Epithelial cell of esophagus (primary cell): ENCODE measurements at regions not wholly inside any gene's neighbourhood (a gene's known extent, or its start where the extent isn't known, plus 50 kb on each side); places are given as distances from the start of the nearest gene placed in this dataset.
"Not testable (repeated sequence)": the region's sequence is repeated elsewhere in the genome, so short reads cannot be mapped to it uniquely, and the experiment has no call there.

ENCODE experiments used
- DNase-seq: peaks from one replicate; pipeline ENCODE4 v3.0.0; 2010; ENCODE audit warnings: low read depth
- H3K4me3 ChIP-seq: 2 replicates; pipeline ENCODE4 v1.5.1; 2011; ENCODE audit warnings: mild to moderate bottlenecking, low read length, control low read depth
- TF ChIP-seq, protein P1 (sequence below): IDR thresholded peaks from 2 replicates; pipeline ENCODE4 v1.5.1; 2011; ENCODE audit warnings: low read depth, mild to moderate bottlenecking, low read length, control low read depth, inconsistent platforms; ENCODE audit not compliant: insufficient read depth; ENCODE audit errors: missing control alignments

DNA sequence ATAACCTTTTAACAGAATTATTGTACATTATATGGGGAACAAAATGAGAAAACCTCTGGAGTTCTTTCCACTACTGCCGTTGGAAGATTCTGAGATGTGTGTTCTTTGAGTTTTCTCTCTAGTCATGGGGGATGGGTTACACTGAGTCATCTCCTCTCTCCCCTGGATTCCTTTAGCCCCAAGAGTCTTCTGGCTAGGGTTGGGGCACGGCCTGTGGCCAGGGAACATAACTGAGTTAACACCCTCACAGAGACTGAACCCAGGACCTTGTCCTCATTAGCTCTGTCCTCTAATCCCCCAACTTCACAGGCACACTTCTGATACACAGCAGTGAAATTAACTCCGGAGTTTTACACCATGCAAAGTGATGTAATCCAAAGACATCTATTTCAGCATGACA is 142.3 kb upstream of the F9 start:
- no peak for DNase-seq
- H3K4me3 ChIP-seq, result no peak overlapping the region
- TF ChIP-seq, protein P1, sequence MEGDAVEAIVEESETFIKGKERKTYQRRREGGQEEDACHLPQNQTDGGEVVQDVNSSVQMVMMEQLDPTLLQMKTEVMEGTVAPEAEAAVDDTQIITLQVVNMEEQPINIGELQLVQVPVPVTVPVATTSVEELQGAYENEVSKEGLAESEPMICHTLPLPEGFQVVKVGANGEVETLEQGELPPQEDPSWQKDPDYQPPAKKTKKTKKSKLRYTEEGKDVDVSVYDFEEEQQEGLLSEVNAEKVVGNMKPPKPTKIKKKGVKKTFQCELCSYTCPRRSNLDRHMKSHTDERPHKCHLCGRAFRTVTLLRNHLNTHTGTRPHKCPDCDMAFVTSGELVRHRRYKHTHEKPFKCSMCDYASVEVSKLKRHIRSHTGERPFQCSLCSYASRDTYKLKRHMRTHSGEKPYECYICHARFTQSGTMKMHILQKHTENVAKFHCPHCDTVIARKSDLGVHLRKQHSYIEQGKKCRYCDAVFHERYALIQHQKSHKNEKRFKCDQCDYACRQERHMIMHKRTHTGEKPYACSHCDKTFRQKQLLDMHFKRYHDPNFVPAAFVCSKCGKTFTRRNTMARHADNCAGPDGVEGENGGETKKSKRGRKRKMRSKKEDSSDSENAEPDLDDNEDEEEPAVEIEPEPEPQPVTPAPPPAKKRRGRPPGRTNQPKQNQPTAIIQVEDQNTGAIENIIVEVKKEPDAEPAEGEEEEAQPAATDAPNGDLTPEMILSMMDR, result no peak

DNA sequence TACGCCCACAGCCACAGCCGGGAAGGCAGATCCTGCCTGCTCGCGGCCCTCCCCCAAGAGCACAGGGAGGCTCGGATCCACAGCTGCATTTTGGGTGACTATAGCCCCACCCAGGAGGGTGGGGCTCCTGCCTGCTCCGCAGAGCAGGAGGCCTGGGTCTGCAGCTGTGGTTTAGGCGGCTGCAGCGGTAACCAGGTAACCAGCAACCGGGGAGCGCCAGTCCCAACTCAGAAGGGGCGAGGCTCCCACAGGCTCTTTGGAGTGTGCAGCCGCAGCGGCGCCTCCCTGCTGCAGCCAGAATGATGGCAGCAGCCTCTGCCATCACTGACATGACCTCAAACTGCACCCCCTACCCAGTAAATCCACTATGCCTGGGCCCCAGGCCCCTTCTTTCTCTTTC is 148.0 kb upstream of the F9 start:
- no peak for DNase-seq
- TF ChIP-seq, protein P1, result no peak
- no peak overlapping the region for H3K4me3 ChIP-seq

DNA sequence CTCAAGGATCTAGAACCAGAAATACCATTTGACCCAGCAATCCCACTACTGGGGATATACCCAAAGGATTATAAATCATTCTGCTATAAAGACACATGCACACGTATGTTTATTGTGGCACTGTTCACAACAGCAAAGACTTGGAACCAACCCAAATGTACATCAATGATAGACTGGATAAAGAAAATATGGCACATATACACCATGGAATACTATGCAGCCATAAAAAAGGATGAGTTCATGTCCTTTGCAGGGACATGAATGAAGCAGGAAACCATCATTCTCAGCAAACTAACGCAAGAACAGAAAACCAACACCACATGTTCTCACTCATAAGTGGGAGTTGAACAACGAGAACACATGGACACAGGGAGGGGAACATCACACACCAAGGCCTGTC is 154.0 kb upstream of the F9 start:
- not testable (repeated sequence) for DNase-seq, H3K4me3 ChIP-seq

DNA sequence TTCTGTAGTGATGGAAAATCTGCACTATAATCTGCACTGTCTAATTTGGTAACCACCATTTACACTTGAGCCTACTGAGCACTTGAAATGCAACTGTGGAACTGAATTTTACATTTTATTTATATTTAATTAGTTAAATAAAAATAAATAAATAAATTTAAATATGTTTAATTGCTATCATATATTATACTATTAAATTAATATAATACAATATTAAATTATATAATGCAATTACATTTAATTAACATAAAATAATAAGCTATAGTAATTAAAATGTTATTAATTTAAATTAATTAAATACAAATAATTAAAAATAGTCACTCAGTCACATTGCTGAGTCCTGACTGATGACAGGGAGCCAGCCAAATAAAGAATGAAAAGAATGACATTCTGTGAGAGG is 170.2 kb upstream of the F9 start:
- TF ChIP-seq, protein P1, result no peak
- no peak for DNase-seq
- H3K4me3 ChIP-seq, result no peak overlapping the region

DNA sequence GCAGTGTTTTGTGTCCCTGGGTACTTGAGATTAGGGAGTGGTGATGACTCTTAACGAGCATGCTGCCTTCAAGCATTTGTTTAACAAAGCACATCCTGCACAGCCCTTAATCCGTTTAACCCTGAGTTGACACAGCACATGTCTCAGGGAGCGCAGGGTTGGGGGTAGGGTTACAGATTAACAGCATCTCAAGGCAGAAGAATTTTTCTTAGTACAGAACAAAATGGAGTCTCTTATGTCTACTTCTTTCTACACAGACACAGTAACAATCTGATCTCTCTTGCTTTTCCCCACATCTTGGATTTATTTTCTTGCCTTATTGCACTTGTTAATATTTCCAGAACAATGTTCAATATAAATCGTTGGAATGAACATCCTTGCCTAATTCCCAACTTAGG is 187.9 kb upstream of the F9 start:
- DNase-seq, result not testable (repeated sequence)

DNA sequence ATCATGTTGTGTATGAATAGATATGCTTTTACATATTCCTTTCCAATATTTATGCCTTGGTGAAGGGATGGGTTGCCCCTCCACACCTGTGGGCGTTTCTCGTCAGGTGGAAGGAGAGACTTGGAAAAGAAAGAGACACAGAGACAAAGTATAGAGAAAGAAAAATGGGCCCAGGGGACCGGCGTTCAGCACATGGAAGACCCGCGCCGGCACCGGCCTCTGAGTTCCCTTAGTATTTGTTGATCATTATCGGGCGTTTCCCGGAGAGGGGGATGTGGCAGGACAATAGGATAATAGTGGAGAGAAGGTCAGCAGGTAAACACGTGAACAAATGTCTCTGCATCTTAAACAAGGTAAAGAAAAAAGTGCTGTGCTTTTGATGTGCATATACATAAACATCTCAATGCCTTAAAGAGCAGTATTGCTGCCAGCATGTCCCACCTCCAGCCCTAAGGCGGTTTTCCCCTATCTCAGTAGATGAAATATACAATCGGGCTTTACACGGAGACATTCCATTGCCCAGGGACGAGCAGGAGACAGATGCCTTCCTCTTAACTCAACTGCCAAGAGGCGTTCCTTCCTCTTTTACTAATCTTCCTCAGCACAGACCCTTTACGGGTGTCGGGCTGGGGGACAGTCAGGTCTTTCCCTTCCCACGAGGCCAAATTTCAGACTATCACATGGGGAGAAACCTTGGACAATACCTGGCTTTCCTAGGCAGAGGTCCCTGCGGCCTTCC is 188.5 kb upstream of the F9 start:
- not testable (repeated sequence) for H3K4me3 ChIP-seq, DNase-seq

More for the DNA sequence above, 187.9 kb upstream of the F9 start:
- H3K4me3 ChIP-seq, result not testable (repeated sequence)

DNA sequence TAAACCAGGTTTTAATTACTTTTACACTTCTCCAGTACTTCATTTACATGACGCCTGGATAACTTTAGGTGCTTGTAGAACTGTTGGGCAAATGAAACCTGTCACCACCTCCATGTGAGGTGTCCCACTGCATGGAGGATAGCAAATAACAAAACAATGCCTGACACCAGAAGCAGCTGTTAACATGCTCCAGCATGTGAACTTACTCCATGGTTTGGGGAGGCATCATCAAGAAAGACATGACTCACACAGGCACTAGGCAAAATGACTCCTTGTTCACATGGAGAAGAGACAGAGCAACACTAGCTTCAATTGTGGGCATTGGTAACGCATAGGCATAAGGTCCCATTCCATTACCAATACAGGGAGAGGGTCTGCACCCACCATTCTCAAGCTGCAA is 198.1 kb upstream of the F9 start:
- DNase-seq, result peak; percentile 76
- TF ChIP-seq, protein P1, result no peak
- H3K4me3 ChIP-seq, result no peak overlapping the region

DNA sequence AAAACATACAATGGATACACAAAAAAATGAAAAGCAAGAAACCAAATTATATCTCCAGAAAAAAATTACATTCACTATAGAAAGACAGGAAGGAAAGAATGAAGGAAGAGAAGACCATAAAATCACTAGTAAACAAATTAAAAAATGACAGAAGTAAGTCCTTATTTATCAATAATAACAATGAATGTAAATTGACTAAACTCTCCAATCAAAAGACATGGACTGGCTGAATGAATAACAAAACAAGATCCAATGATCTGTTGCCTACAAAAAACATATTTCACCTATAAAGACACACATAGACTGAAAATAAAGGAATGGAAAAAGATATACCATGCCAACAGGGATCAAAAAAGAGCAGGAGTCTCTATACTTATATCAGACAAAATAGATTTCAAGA is 203.2 kb upstream of the F9 start:
- H3K4me3 ChIP-seq, result no peak overlapping the region
- TF ChIP-seq, protein P1, result no peak
- no peak for DNase-seq

DNA sequence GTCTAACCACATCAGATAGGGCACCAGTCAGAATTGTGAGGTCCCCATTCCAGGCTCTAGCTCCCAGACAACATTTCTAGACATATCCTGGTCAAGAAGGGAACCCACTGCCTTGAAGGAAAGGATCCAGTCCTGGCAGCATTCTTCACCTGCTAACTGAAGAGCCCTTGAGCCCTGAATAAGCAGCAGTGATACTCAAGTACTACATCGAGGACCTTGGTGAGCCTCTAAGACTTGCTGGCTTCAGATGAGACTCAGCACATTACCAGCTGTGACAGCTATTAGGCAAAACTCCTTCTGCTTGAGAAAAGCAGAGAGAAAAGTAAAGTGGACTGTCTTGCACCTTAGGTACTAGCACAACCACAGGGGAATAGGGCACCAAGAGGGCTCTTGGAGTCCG is 205.8 kb upstream of the F9 start:
- no peak for DNase-seq
- TF ChIP-seq, protein P1, result no peak
- no peak overlapping the region for H3K4me3 ChIP-seq

DNA sequence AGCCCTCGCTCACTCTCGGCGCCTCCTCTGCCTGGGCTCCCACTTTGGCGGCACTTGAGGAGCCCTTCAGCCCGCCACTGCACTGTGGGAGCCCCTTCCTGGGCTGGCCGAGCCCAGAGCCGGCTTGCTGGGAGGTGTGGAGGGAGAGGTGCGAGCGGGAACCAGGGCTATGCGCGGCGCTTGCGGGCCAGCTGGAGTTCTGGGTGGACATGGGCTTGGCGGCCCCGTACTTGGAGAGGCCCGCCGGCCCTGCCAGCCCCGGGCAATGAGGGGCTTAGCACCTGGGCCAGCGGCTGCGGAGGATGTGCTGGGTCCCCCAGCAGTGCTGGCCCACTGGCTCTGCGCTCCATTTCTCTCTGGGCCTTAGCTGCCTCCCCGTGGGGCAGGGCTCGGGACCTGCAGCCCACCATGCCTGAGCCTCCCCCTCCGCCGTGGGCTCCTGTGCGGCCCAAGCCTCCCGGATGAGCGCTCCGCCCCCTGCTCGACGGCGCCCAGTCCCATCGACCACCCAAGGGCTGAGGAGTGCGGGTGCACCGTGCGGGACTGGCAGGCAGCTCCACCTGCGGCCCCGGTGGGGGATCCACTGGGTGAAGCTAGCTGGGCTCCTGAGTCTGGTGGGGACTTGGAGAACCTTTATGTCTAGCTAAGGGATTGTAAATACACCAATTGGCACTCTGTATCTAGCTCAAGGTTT is 209.7 kb upstream of the F9 start:
- DNase-seq, H3K4me3 ChIP-seq: not testable (repeated sequence)

DNA sequence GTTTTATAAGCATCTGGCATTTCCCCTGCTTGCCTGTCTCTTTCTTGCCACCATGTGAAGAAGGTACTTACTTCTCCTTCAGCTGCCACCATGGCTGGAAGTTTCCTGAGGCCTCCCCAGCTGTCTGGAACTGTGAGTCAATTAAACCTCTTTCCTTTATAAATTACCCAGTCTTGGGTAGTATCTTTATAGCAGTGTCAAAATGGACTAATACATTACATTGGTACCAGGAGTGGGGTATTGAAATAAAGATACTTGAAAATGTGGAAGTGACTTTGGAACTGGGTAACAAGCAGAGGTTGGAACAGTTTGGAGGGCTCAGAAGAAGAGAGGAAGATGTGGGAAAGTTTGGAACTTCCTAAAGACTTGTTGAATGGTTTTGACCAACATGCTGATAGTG is 223.9 kb upstream of the F9 start:
- not testable (repeated sequence) for H3K4me3 ChIP-seq
- peak; percentile 1 for DNase-seq
